ENCODE measurements at regions not wholly inside any gene's neighbourhood (a gene's known extent, or its start where the extent isn't known, plus 50 kb on each side); places are given as distances from the start of the nearest gene placed in this dataset.

GRCh38 chr12:89216211-89216952 lies 135.9 kb downstream of the DUSP6 start:
- Histone ChIP-seq H3K4me1 (ENCODE audit: control insufficient read depth, low read length) (no peaks in the 10 kb centered on the region), H3K27ac (ENCODE audit: low read depth, low read length) (no peak overlapping the region), H4K20me1 (ENCODE audit: control insufficient read depth, insufficient read depth, low read depth, low read length) (no peaks in the 10 kb centered on the region), H3K4me2 (ENCODE audit: low read length) (no peak overlapping the region), H3K27me3 (ENCODE audit: control insufficient read depth, low read length) (peaks cover 16% of the 10 kb centered on the region), H3K36me3 (ENCODE audit: control insufficient read depth, low read length) (no peaks in the 10 kb centered on the region), H3K9me3 (ENCODE audit: control insufficient read depth, insufficient read depth, low read length) (no peaks in the 10 kb centered on the region), H3K79me2 (ENCODE audit: control insufficient read depth, low read length) (no peaks in the 10 kb centered on the region), H3K9me2 (replicated peaks; ENCODE audit: control insufficient read depth, low read length) (no peaks in the 10 kb centered on the region), H3K4me3 (ENCODE audit: low read length) (no peak overlapping the region), H3F3A (ENCODE audit: control insufficient read depth, insufficient read depth) (no peaks in the 10 kb centered on the region)
- TF ChIP-seq CTCF (IDR thresholded peaks at IDR 0.05; ENCODE audit: low read depth, low read length, poor library complexity, severe bottlenecking) = no peak
- no peak for TF ChIP-seq EZH2phosphoT487 (IDR thresholded peaks at IDR 0.05; ENCODE audit: borderline replicate concordance, low read length)

GRCh38 chr12:89215196-89215595 lies 137.1 kb downstream of the DUSP6 start:
- H3F3A ChIP-seq (ENCODE audit: control insufficient read depth, insufficient read depth) = no peaks in the 10 kb centered on the region
- H3K4me2 ChIP-seq (ENCODE audit: low read length) = no peak overlapping the region

GRCh38 chr12:89213747-89214146 lies 138.6 kb downstream of the DUSP6 start:
- H4K20me1 ChIP-seq (ENCODE audit: control insufficient read depth, insufficient read depth, low read depth, low read length) = no peaks in the 10 kb centered on the region
- H3K27ac ChIP-seq (ENCODE audit: low read depth, low read length) = no peak overlapping the region
- H3K9me2 ChIP-seq (replicated peaks; ENCODE audit: control insufficient read depth, low read length) = no peaks in the 10 kb centered on the region
- no peaks in the 10 kb centered on the region for H3F3A ChIP-seq (ENCODE audit: control insufficient read depth, insufficient read depth)
- no peak overlapping the region for H3K4me3 ChIP-seq (ENCODE audit: low read length)
- TF ChIP-seq CTCF (IDR thresholded peaks at IDR 0.05; ENCODE audit: low read depth, low read length, poor library complexity, severe bottlenecking) = no peak
- no peak for TF ChIP-seq EZH2phosphoT487 (IDR thresholded peaks at IDR 0.05; ENCODE audit: borderline replicate concordance, low read length)
- H3K4me1 ChIP-seq (ENCODE audit: control insufficient read depth, low read length) = no peaks in the 10 kb centered on the region
- no peaks in the 10 kb centered on the region for H3K79me2 ChIP-seq (ENCODE audit: control insufficient read depth, low read length)
- H3K9me3 ChIP-seq (ENCODE audit: control insufficient read depth, insufficient read depth, low read length) = no peaks in the 10 kb centered on the region
- H3K36me3 ChIP-seq (ENCODE audit: control insufficient read depth, low read length) = no peaks in the 10 kb centered on the region
- peaks cover 16% of the 10 kb centered on the region for H3K27me3 ChIP-seq (ENCODE audit: control insufficient read depth, low read length)
- no peak overlapping the region for H3K4me2 ChIP-seq (ENCODE audit: low read length)

More at GRCh38 chr12:89215196-89215595, 137.1 kb downstream of the DUSP6 start:
- Histone ChIP-seq H3K9me2 (replicated peaks; ENCODE audit: control insufficient read depth, low read length) (no peaks in the 10 kb centered on the region), H3K36me3 (ENCODE audit: control insufficient read depth, low read length) (no peaks in the 10 kb centered on the region), H3K27ac (ENCODE audit: low read depth, low read length) (no peak overlapping the region), H3K27me3 (ENCODE audit: control insufficient read depth, low read length) (peaks cover 16% of the 10 kb centered on the region), H3K4me3 (ENCODE audit: low read length) (no peak overlapping the region), H4K20me1 (ENCODE audit: control insufficient read depth, insufficient read depth, low read depth, low read length) (no peaks in the 10 kb centered on the region), H3K79me2 (ENCODE audit: control insufficient read depth, low read length) (no peaks in the 10 kb centered on the region), H3K4me1 (ENCODE audit: control insufficient read depth, low read length) (no peaks in the 10 kb centered on the region), H3K9me3 (ENCODE audit: control insufficient read depth, insufficient read depth, low read length) (no peaks in the 10 kb centered on the region)
- TF ChIP-seq CTCF (IDR thresholded peaks at IDR 0.05; ENCODE audit: low read depth, low read length, poor library complexity, severe bottlenecking) = no peak
- no peak for TF ChIP-seq EZH2phosphoT487 (IDR thresholded peaks at IDR 0.05; ENCODE audit: borderline replicate concordance, low read length)

Measured in DOHH2 (cell line).